Gastroesophageal sphincter (tissue), 4 donors: ENCODE measurements at regions not wholly inside any gene's neighbourhood (a gene's known extent, or its start where the extent isn't known, plus 50 kb on each side); places are given as distances from the start of the nearest gene placed in this dataset.

Experiments
- ATAC-seq: fragments of 150-250 bp; one replicate; pipeline ENCODE4 v1.9.1; 2016; ENCODE audit warnings: mild to moderate bottlenecking, moderate library complexity
- H3K27ac ChIP-seq, 4 donors: fragments of 200-600 bp; sonication (generic) in 3 of 4; 1 replicate in 3 of 4; 2 replicates in 1 of 4; pipeline ENCODE4 v1.5.1; 2016 to 2019
- H3K27me3 ChIP-seq: fragments of 200-600 bp; sonication (generic); one replicate; pipeline ENCODE4 v1.5.1; 2019
- H3K36me3 ChIP-seq, 2 donors: fragments of 200-600 bp; sonication (generic); one replicate each; pipeline ENCODE4 v1.5.1; 2019; ENCODE audit warnings: control low read depth in 1 of 2
- H3K4me1 ChIP-seq, 3 donors: fragments of 200-600 bp; sonication (generic); 1 replicate in 2 of 3; 2 replicates in 1 of 3; pipeline ENCODE4 v1.5.1; 2016 to 2019; ENCODE audit warnings: control low read depth in 2 of 3
- H3K4me3 ChIP-seq, 2 donors: fragments of 200-600 bp; sonication (generic); one replicate each; pipeline ENCODE4 v1.5.1; 2019; ENCODE audit warnings: mild to moderate bottlenecking in 1 of 2, moderate library complexity in 1 of 2
- H3K9me3 ChIP-seq, 3 donors: fragments of 200-600 bp; sonication (generic); one replicate each; pipeline ENCODE4 v1.5.1; 2017 to 2019; ENCODE audit warnings: control low read depth in 2 of 3
- EP300 ChIP-seq: sonication (generic); formaldehyde crosslinking; IDR thresholded peaks from one replicate; pipeline ENCODE4 v1.6.1; 2017; ENCODE audit warnings: antibody characterized with exemption, mild to moderate bottlenecking
- POLR2A ChIP-seq, 2 donors: fragments of 450-650 bp; IDR thresholded peaks; one replicate each; pipeline ENCODE4 v1.6.1; 2017; ENCODE audit warnings: antibody characterized with exemption in 2 of 2, mild to moderate bottlenecking in 2 of 2, moderate library complexity in 1 of 2
- POLR2AphosphoS5 ChIP-seq: sonication (generic); formaldehyde crosslinking; IDR thresholded peaks from one replicate; pipeline ENCODE4 v1.6.1; 2017; ENCODE audit warnings: antibody characterized with exemption
- WGBS, 2 donors: methylation state at CpG; one replicate each; pipeline ENCODE4 v1.1.5; 2018; ENCODE audit warnings: low coverage in 1 of 2; 5-methylcytosine and 5-hydroxymethylcytosine counted together
- TF ChIP-seq, protein P1 (sequence below), 4 experiments: fragments of 200-600 bp in 2 of 4; fragments of 450-650 bp in 2 of 4; sonication (generic) in 1 of 4; IDR thresholded peaks; one replicate each; pipeline ENCODE4 v1.5.1; 2017 to 2019; ENCODE audit warnings: antibody characterized with exemption in 4 of 4, mild to moderate bottlenecking in 2 of 4, moderate library complexity in 2 of 4

DNA sequence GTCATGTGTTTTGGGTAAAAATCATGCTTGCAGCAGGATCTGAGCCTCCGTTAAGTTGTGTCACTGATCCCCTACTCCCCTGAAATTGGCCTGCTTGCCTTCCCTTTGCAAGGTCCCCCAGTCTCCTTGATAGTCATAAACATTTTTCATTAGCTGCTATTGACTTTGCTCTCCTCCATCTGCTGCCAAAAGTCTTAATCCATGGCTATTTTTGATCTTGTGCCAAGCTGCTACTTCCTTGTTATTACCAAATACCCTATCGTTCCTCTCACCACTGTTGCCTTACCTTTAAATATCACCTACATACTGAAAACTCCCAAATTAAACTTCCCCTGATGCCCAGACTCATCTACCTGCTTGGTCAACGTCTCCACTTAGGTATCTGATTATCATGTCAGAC, 148.3 kb downstream of the PHLDA1 start:
- H3K9me3 ChIP-seq, result no peaks in the 10 kb centered on the region
- WGBS, 2 donors, result 80 to 87% methylated on average over 3 of the region's 3 CpGs
- H3K36me3 ChIP-seq, result no peaks in the 10 kb centered on the region
- H3K4me1 ChIP-seq, result peaks cover 0 to under 1% (median 0%) of the 10 kb centered on the region in 3 donors
- no peak for TF ChIP-seq EP300
- TF ChIP-seq POLR2A (IDR thresholded peaks at IDR 0.05), result no peak
- TF ChIP-seq POLR2AphosphoS5, result no peak
- TF ChIP-seq, protein P1, sequence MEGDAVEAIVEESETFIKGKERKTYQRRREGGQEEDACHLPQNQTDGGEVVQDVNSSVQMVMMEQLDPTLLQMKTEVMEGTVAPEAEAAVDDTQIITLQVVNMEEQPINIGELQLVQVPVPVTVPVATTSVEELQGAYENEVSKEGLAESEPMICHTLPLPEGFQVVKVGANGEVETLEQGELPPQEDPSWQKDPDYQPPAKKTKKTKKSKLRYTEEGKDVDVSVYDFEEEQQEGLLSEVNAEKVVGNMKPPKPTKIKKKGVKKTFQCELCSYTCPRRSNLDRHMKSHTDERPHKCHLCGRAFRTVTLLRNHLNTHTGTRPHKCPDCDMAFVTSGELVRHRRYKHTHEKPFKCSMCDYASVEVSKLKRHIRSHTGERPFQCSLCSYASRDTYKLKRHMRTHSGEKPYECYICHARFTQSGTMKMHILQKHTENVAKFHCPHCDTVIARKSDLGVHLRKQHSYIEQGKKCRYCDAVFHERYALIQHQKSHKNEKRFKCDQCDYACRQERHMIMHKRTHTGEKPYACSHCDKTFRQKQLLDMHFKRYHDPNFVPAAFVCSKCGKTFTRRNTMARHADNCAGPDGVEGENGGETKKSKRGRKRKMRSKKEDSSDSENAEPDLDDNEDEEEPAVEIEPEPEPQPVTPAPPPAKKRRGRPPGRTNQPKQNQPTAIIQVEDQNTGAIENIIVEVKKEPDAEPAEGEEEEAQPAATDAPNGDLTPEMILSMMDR (IDR thresholded peaks at IDR 0.05), result no peak
- H3K4me3 ChIP-seq, result no peak overlapping the region
- ATAC-seq, result no peak
- no peak overlapping the region for H3K27ac ChIP-seq
- H3K27me3 ChIP-seq, result no peaks in the 10 kb centered on the region

DNA sequence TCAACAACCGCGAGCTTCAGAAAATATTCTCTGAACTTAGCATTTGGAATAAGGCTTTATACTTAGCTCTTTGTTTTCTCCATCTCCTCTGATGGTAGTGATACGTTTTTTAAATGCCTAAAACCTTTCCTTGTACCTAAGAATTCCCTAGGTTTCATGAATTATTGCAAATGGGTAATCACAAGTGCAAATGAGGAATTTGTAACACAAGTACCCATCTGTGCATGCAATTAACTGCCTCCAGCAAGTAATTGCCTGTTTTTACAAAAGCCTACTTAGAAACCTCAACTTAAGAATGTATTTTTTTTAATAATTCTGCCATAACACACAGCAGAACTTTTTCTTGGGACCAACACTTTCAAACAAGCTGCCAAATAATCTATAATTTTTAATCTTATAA, 149.2 kb downstream of the PHLDA1 start:
- no peak overlapping the region for H3K27ac ChIP-seq
- no peaks in the 10 kb centered on the region for H3K36me3 ChIP-seq
- H3K4me1 ChIP-seq, result peaks cover 0 to 9% (median 0%) of the 10 kb centered on the region in 3 donors
- no peaks in the 10 kb centered on the region for H3K9me3 ChIP-seq
- ATAC-seq, result no peak
- TF ChIP-seq POLR2AphosphoS5 (no peak), EP300 (no peak), POLR2A (IDR thresholded peaks at IDR 0.05) (no peak)
- TF ChIP-seq, protein P1 (IDR thresholded peaks at IDR 0.05), result no peak
- no peak overlapping the region for H3K4me3 ChIP-seq
- WGBS, 2 donors, result 51 to 73% methylated on average over 3 of the region's 3 CpGs
- no peaks in the 10 kb centered on the region for H3K27me3 ChIP-seq

GRCh38 chr12:75881920-75882319, 149.7 kb downstream of the PHLDA1 start:
- no peaks in the 10 kb centered on the region for H3K27me3 ChIP-seq
- no peaks in the 10 kb centered on the region for H3K36me3 ChIP-seq
- H3K27ac ChIP-seq, result no peak overlapping the region
- peaks cover 0 to 14% (median 0%) of the 10 kb centered on the region in 3 donors for H3K4me1 ChIP-seq
- ATAC-seq, result no peak
- H3K9me3 ChIP-seq, result no peaks in the 10 kb centered on the region
- TF ChIP-seq POLR2AphosphoS5 (no peak), EP300 (no peak), POLR2A (IDR thresholded peaks at IDR 0.05) (no peak)
- TF ChIP-seq, protein P1 (IDR thresholded peaks at IDR 0.05), result no peak
- H3K4me3 ChIP-seq, result no peak overlapping the region

DNA sequence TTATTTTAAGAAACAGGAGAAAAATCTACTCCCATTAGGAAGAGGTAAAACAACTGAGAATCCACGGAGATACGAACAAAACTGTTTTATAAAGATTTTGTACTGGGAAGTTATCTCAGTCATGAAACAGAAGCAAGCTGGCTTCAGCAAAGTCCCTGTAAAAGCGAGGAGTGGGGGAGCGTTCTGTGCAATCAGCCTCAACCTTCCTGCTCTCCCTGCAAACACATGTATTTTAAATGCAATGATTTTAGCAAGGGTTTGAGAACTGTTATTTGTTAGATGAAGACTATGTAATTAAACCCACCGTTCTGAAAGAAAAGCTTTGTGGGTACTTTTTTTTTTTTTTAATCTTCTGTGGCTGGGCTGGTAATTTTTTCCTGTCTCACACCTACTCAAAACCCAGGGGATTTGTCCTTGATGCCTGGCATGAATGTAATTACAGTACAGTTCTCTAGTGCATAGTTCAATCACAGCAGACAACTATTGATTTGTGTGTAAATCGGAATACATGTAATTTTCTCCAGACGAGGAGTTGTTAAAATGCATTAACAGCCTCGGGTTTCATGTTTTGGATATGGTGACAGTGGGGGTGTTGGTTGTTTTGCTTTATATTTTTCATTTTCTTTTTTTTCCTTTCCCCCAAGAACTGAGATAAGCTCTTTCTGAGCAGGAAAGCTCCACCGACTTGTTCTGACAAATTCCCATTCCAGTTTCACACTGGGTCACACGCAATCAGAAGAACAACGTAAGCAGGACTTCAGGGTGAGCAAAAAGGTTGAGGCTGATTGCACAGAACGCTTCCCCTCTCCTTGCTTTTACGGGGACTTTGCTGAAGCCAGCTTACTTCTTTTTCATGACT, 153.6 kb downstream of the PHLDA1 start:
- no peak for TF ChIP-seq POLR2AphosphoS5
- TF ChIP-seq EP300, result no peak
- no peak for TF ChIP-seq POLR2A (IDR thresholded peaks at IDR 0.05)
- TF ChIP-seq, protein P1 (IDR thresholded peaks at IDR 0.05), result no peak
- 38 to 47% methylated on average over 8 to 13 of the region's 13 CpGs for WGBS, 2 donors

More for the DNA sequence above, 153.6 kb downstream of the PHLDA1 start:
- Histone ChIP-seq H3K9me3 (no peaks in the 10 kb centered on the region), H3K36me3 (no peaks in the 10 kb centered on the region), H3K4me3 (no peak overlapping the region), H3K4me1 (peaks cover 0 to 16% (median 0%) of the 10 kb centered on the region in 3 donors), H3K27ac (no peak overlapping the region), H3K27me3 (no peaks in the 10 kb centered on the region)
- no peak for ATAC-seq
